ENCODE measurements at regions not wholly inside any gene's neighbourhood (a gene's known extent, or its start where the extent isn't known, plus 50 kb on each side); places are given as distances from the start of the nearest gene placed in this dataset.
"Not testable (repeated sequence)": the region's sequence is repeated elsewhere in the genome, so short reads cannot be mapped to it uniquely, and the experiment has no call there.

DNA sequence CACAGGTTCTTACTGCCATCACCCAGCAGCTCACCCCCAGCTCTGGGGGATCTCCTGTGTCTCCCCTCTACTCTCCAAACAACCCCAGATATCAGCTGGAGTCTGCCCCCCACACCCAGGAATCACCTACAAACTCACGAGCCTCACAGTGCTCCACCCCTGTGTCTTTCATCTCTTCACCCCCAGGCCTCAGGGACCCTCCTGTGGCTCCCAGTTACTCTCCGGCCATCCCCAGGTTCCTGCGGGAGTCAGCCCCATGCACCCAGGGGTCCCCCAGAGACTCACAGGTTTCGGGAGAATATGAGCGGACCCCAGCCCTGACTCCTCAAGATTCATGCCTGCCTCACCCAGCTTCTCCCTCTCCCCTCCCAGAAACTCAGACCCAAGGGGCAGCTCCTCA lies 3709.1 kb upstream of the OR11H1 start:
- not testable (repeated sequence) for TF ChIP-seq CTCF (IDR thresholded peaks at IDR 0.05; ENCODE audit: extremely low read depth in 1 of 2, insufficient read depth in 1 of 2, low read depth in 1 of 2, low read length in 2 of 2); EZH2 (IDR thresholded peaks at IDR 0.05; ENCODE audit: borderline replicate concordance, low read depth, low read length, severe bottlenecking); POLR2AphosphoS5 (IDR thresholded peaks at IDR 0.05; ENCODE audit: insufficient read depth, low read depth, low read length)
